CD14-positive monocyte (primary cell): ENCODE measurements at regions not wholly inside any gene's neighbourhood (a gene's known extent, or its start where the extent isn't known, plus 50 kb on each side); places are given as distances from the start of the nearest gene placed in this dataset.

Experiments
- DNase-seq, 3 donors: peaks; one replicate each; pipeline ENCODE4 v3.0.0-alpha.2; 2011 to 2022
- H2AFZ ChIP-seq: 2 replicates; pipeline ENCODE4 v1.6.0; 2012; ENCODE audit warnings: mild to moderate bottlenecking, low read depth, low read length, inconsistent platforms; ENCODE audit not compliant: insufficient read depth, poor library complexity, severe bottlenecking
- H3K27ac ChIP-seq, 2 donors: 1 replicate in 1 of 2; 2 replicates in 1 of 2; pipeline ENCODE4 v1.5.1; 2012 to 2013; ENCODE audit warnings: low read length in 2 of 2, control low read depth in 1 of 2, inconsistent platforms in 1 of 2, low read depth in 1 of 2, mild to moderate bottlenecking in 1 of 2
- H3K27me3 ChIP-seq, 2 donors: one replicate each; pipeline versions ENCODE4 v1.6.0 to v1.6.1; 2011 to 2013; ENCODE audit warnings: low read length in 2 of 2; ENCODE audit not compliant: control insufficient read depth in 2 of 2, insufficient read depth in 2 of 2
- H3K36me3 ChIP-seq, 2 donors: replicated peaks in 1 of 2; 1 replicate in 1 of 2; 2 replicates in 1 of 2; pipeline versions ENCODE4 v1.5.1 to v1.6.1; 2012 to 2013; ENCODE audit warnings: low read length in 2 of 2, control low read depth in 1 of 2, inconsistent platforms in 1 of 2, mild to moderate bottlenecking in 1 of 2; ENCODE audit not compliant: insufficient read depth in 2 of 2, control insufficient read depth in 1 of 2
- H3K4me1 ChIP-seq, 2 donors: 1 replicate in 1 of 2; 2 replicates in 1 of 2; pipeline versions ENCODE4 v1.5.1 to v1.6.1; 2012 to 2013; ENCODE audit warnings: low read length in 2 of 2, control low read depth in 1 of 2, inconsistent platforms in 1 of 2, mild to moderate bottlenecking in 1 of 2, moderate library complexity in 1 of 2; ENCODE audit not compliant: insufficient read depth in 2 of 2, control insufficient read depth in 1 of 2
- H3K4me2 ChIP-seq: replicated peaks from 2 replicates; pipeline ENCODE3; 2012; ENCODE audit warnings: low read length, moderate library complexity, mild to moderate bottlenecking; ENCODE audit not compliant: poor library complexity, severe bottlenecking; ENCODE audit errors: extremely low read depth
- H3K4me3 ChIP-seq, 3 experiments: fragments of 200-600 bp in 1 of 3; sonication (generic) in 1 of 3; replicated peaks in 1 of 3; 1 replicate in 2 of 3; 2 replicates in 1 of 3; pipeline ENCODE4 v1.5.1; 2011 to 2013; ENCODE audit warnings: low read length in 3 of 3, mild to moderate bottlenecking in 3 of 3, control low read depth in 2 of 3, low read depth in 2 of 3, inconsistent platforms in 1 of 3, moderate library complexity in 1 of 3
- H3K79me2 ChIP-seq: 2 replicates; pipeline ENCODE4 v1.6.0; 2012; ENCODE audit warnings: mild to moderate bottlenecking, control low read depth, inconsistent platforms, low read length, moderate library complexity; ENCODE audit not compliant: insufficient read depth
- H3K9ac ChIP-seq: 2 replicates; pipeline ENCODE4 v1.6.0; 2017; ENCODE audit warnings: low read length, mild to moderate bottlenecking; ENCODE audit not compliant: insufficient read depth, poor library complexity, severe bottlenecking
- H3K9me3 ChIP-seq, 2 donors: replicated peaks in 1 of 2; 1 replicate in 1 of 2; 2 replicates in 1 of 2; pipeline versions ENCODE4 v1.5.1 to v1.6.1; 2012 to 2013; ENCODE audit warnings: low read length in 2 of 2, control low read depth in 1 of 2; ENCODE audit not compliant: control insufficient read depth in 1 of 2, insufficient read depth in 1 of 2
- H4K20me1 ChIP-seq: 2 replicates; pipeline ENCODE4 v1.6.0; 2012; ENCODE audit warnings: mild to moderate bottlenecking, low read length, control low read depth, moderate library complexity; ENCODE audit not compliant: insufficient read depth
- H3K27ac Mint-ChIP-seq, 7 donors: one replicate each; pipeline ENCODE4 v1.8.0; 2020; ENCODE audit warnings: mild to moderate bottlenecking in 7 of 7, mixed read lengths in 7 of 7, moderate library complexity in 6 of 7, inconsistent platforms in 2 of 7
- H3K27me3 Mint-ChIP-seq, 3 donors: one replicate each; pipeline ENCODE4 v1.8.0; 2021 to 2022; ENCODE audit warnings: low read depth in 3 of 3, mild to moderate bottlenecking in 3 of 3, mixed read lengths in 3 of 3, moderate library complexity in 3 of 3, inconsistent platforms in 1 of 3
- H3K36me3 Mint-ChIP-seq, 2 donors: one replicate each; pipeline ENCODE4 v1.8.0; 2020; ENCODE audit warnings: mixed read lengths in 2 of 2, inconsistent platforms in 1 of 2, mild to moderate bottlenecking in 1 of 2
- H3K4me1 Mint-ChIP-seq: one replicate; pipeline ENCODE4 v1.8.0; 2020; ENCODE audit warnings: mild to moderate bottlenecking, mixed read lengths
- H3K4me3 Mint-ChIP-seq, 2 donors: one replicate each; pipeline ENCODE4 v1.8.0; 2020; ENCODE audit warnings: mild to moderate bottlenecking in 2 of 2, mixed read lengths in 2 of 2, moderate library complexity in 1 of 2
- H3K9me3 Mint-ChIP-seq, 7 donors: one replicate each; pipeline ENCODE4 v1.8.0; 2020 to 2022; ENCODE audit warnings: mixed read lengths in 7 of 7, mild to moderate bottlenecking in 6 of 7, moderate library complexity in 6 of 7, inconsistent platforms in 2 of 7
- WGBS: methylation state at CpG from one replicate; pipeline ENCODE4 v1.1.5; 2013; ENCODE audit warnings: missing lambda C conversion rate; ENCODE audit not compliant: insufficient coverage; 5-methylcytosine and 5-hydroxymethylcytosine counted together
- intact Hi-C, 2 donors: fragments of 100-400 bp; cut with micrococcal nuclease; formaldehyde crosslinking; loops; one replicate each; pipeline versions ENCODE4 v1.15.0 to v1.15.1; 2023
- TF ChIP-seq, protein P1 (sequence below): fragments of 200-600 bp; IDR thresholded peaks from one replicate; pipeline ENCODE4 v1.8.0; 2022; ENCODE audit warnings: antibody characterized with exemption, mild to moderate bottlenecking

DNA sequence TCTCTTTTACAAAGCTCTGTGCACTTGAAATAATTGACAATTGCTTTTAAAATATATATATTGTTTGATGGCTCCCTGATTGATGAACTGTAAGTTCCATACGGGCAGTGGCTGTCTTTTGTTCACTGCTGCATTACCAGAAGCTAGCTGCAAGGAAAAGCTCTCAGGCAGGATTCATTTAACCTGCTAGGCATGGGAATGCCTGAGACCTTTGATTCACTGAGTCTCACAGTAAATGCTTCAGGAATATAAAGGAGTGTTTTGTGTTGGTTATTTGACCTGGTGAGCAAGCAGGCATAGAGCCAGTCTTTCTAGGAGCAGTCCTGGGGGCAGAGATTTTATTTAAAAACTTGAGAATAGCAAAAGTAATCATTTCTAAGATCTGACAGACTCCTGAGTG, 193.2 kb upstream of the ITGA4 start:
- intact Hi-C loops = no loop called here
- Mint-ChIP-seq H3K4me3 (no peak overlapping the region), H3K4me1 (peaks cover 11% of the 10 kb centered on the region), H3K27ac (no peak overlapping the region), H3K27me3 (no peaks in the 10 kb centered on the region), H3K9me3 (no peaks in the 10 kb centered on the region), H3K36me3 (no peaks in the 10 kb centered on the region)
- H3K4me3 ChIP-seq = no peak overlapping the region
- no peaks in the 10 kb centered on the region for H3K27me3 ChIP-seq
- no peak overlapping the region for H3K27ac ChIP-seq
- DNase-seq = no peak
- no peaks in the 10 kb centered on the region for H3K9me3 ChIP-seq
- H3K9ac ChIP-seq = no peak overlapping the region
- H3K4me1 ChIP-seq = no peaks in the 10 kb centered on the region
- no peaks in the 10 kb centered on the region for H3K79me2 ChIP-seq
- no peaks in the 10 kb centered on the region for H4K20me1 ChIP-seq
- H3K4me2 ChIP-seq = no peak overlapping the region
- H2AFZ ChIP-seq = no peak overlapping the region
- H3K36me3 ChIP-seq = no peaks in the 10 kb centered on the region
- TF ChIP-seq, protein P1, sequence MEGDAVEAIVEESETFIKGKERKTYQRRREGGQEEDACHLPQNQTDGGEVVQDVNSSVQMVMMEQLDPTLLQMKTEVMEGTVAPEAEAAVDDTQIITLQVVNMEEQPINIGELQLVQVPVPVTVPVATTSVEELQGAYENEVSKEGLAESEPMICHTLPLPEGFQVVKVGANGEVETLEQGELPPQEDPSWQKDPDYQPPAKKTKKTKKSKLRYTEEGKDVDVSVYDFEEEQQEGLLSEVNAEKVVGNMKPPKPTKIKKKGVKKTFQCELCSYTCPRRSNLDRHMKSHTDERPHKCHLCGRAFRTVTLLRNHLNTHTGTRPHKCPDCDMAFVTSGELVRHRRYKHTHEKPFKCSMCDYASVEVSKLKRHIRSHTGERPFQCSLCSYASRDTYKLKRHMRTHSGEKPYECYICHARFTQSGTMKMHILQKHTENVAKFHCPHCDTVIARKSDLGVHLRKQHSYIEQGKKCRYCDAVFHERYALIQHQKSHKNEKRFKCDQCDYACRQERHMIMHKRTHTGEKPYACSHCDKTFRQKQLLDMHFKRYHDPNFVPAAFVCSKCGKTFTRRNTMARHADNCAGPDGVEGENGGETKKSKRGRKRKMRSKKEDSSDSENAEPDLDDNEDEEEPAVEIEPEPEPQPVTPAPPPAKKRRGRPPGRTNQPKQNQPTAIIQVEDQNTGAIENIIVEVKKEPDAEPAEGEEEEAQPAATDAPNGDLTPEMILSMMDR = no peak
- WGBS = 88% methylated on average over 1 of the region's 1 CpG

DNA sequence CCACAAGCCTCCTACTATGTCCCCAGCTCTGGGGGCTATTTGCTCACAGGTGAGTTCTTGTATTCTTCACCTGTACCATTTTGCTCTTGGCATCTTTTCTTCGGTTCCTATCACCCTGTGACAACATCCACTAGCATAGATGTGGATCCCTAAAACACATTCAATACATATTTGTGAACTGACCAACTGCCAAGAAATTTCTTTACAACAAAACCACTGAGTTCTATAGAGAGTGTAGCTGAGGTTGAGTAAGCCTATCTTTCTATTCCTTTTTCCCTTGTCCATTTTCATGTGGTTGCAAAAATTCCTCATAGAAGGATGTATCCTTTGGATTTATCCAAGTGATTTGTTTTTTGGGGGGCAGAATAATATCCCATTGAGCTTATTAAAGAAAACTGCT, 192.7 kb upstream of the ITGA4 start:
- TF ChIP-seq, protein P1 = no peak
- Histone ChIP-seq H3K36me3 (no peaks in the 10 kb centered on the region), H3K4me2 (no peak overlapping the region), H3K4me3 (no peak overlapping the region), H3K9me3 (no peaks in the 10 kb centered on the region), H3K9ac (no peak overlapping the region), H4K20me1 (no peaks in the 10 kb centered on the region), H2AFZ (no peak overlapping the region), H3K27me3 (no peaks in the 10 kb centered on the region), H3K4me1 (no peaks in the 10 kb centered on the region), H3K27ac (no peak overlapping the region), H3K79me2 (no peaks in the 10 kb centered on the region)
- intact Hi-C loops = no loop called here
- no peaks in the 10 kb centered on the region for H3K36me3 Mint-ChIP-seq
- no peak overlapping the region for H3K4me3 Mint-ChIP-seq
- peaks cover 11% of the 10 kb centered on the region for H3K4me1 Mint-ChIP-seq
- no peaks in the 10 kb centered on the region for H3K9me3 Mint-ChIP-seq
- H3K27ac Mint-ChIP-seq = no peak overlapping the region
- no peak for DNase-seq
- WGBS = no CpG with 5 or more reads among the region's 1 CpG
- no peaks in the 10 kb centered on the region for H3K27me3 Mint-ChIP-seq
